DOHH2 (cell line): ENCODE measurements at regions not wholly inside any gene's neighbourhood (a gene's known extent, or its start where the extent isn't known, plus 50 kb on each side); places are given as distances from the start of the nearest gene placed in this dataset.
"Not testable (repeated sequence)": the region's sequence is repeated elsewhere in the genome, so short reads cannot be mapped to it uniquely, and the experiment has no call there.

Experiments
- CTCF ChIP-seq: fragments of 200-600 bp; sonication (generic); IDR thresholded peaks from one replicate; pipeline ENCODE4 v1.5.1; 2014; ENCODE audit warnings: antibody characterized with exemption, mild to moderate bottlenecking, low read depth, low read length; ENCODE audit not compliant: poor library complexity, severe bottlenecking
- EZH2phosphoT487 ChIP-seq: fragments of 200-600 bp; sonication (generic); IDR thresholded peaks from 2 replicates; pipeline ENCODE4 v1.6.1; 2017; ENCODE audit warnings: borderline replicate concordance, mild to moderate bottlenecking, antibody characterized with exemption, low read length, moderate library complexity, mixed read lengths

- not testable (repeated sequence) for TF ChIP-seq CTCF, EZH2phosphoT487
Measured at GRCh38 chr10:71108042-71108441, 104.3 kb upstream of the UNC5B start.
